H9 (cell line): ENCODE measurements at regions not wholly inside any gene's neighbourhood (a gene's known extent, or its start where the extent isn't known, plus 50 kb on each side); places are given as distances from the start of the nearest gene placed in this dataset.

Experiments
- DNase-seq: peaks from one replicate; pipeline ENCODE4 v3.0.0-alpha.2; 2017
- H2AFZ ChIP-seq: one replicate; pipeline ENCODE4 v1.6.1; 2013; ENCODE audit warnings: mild to moderate bottlenecking, low read length, control low read depth, moderate library complexity
- H2AK5ac ChIP-seq: 2 replicates; pipeline ENCODE4 v1.6.1; 2013; ENCODE audit warnings: low read length, control low read depth, mixed read lengths; ENCODE audit not compliant: insufficient read length
- H2BK120ac ChIP-seq: one replicate; pipeline ENCODE4 v1.6.1; 2013; ENCODE audit warnings: low read depth, mild to moderate bottlenecking, low read length, control low read depth, inconsistent platforms; ENCODE audit not compliant: poor library complexity, severe bottlenecking
- H2BK12ac ChIP-seq: 2 replicates; pipeline ENCODE4 v1.6.1; 2013; ENCODE audit warnings: low read length, control low read depth, mixed read lengths, low read depth; ENCODE audit not compliant: insufficient read length
- H2BK15ac ChIP-seq: 2 replicates; pipeline ENCODE4 v1.6.1; 2013; ENCODE audit warnings: low read depth, low read length, control low read depth
- H2BK20ac ChIP-seq: one replicate; pipeline ENCODE4 v1.6.1; 2013; ENCODE audit warnings: low read depth, mild to moderate bottlenecking, low read length, control low read depth, inconsistent platforms; ENCODE audit not compliant: poor library complexity, severe bottlenecking
- H2BK5ac ChIP-seq: 2 replicates; pipeline ENCODE4 v1.6.1; 2013; ENCODE audit warnings: low read length, control low read depth, mixed read lengths; ENCODE audit not compliant: insufficient read length
- H3K14ac ChIP-seq: 2 replicates; pipeline ENCODE4 v1.6.1; 2013; ENCODE audit warnings: low read length, control low read depth; ENCODE audit not compliant: insufficient read depth
- H3K18ac ChIP-seq: 2 replicates; pipeline ENCODE4 v1.6.1; 2013; ENCODE audit warnings: low read depth, mild to moderate bottlenecking, mixed read lengths, low read length, control low read depth; ENCODE audit not compliant: insufficient read length
- H3K23ac ChIP-seq: 2 replicates; pipeline ENCODE4 v1.6.1; 2013; ENCODE audit warnings: low read length, control low read depth, mixed read lengths, low read depth; ENCODE audit not compliant: insufficient read length
- H3K23me2 ChIP-seq: 2 replicates; pipeline ENCODE4 v1.6.1; 2013; ENCODE audit warnings: low read depth, mild to moderate bottlenecking, mixed read lengths, low read length, control low read depth; ENCODE audit not compliant: insufficient read length, poor library complexity, severe bottlenecking
- H3K27ac ChIP-seq: 2 replicates; pipeline ENCODE4 v1.5.1; 2013; ENCODE audit warnings: low read length, control low read depth, mixed read lengths, low read depth; ENCODE audit not compliant: insufficient read length
- H3K27me3 ChIP-seq: 2 replicates; pipeline ENCODE4 v1.6.1; 2013; ENCODE audit warnings: low read length, control low read depth, inconsistent platforms; ENCODE audit not compliant: insufficient read depth
- H3K4ac ChIP-seq: 2 replicates; pipeline ENCODE4 v1.6.1; 2013; ENCODE audit warnings: low read depth, mild to moderate bottlenecking, control low read depth, inconsistent platforms, low read length, moderate library complexity
- H3K4me1 ChIP-seq: 2 replicates; pipeline ENCODE4 v1.6.1; 2013; ENCODE audit warnings: low read length, control low read depth, inconsistent platforms; ENCODE audit not compliant: insufficient read depth
- H3K4me2 ChIP-seq: 2 replicates; pipeline ENCODE4 v1.6.1; 2013; ENCODE audit warnings: low read length, control low read depth, mixed read lengths; ENCODE audit not compliant: insufficient read length, insufficient read depth
- H3K56ac ChIP-seq: 2 replicates; pipeline ENCODE4 v1.6.1; 2013; ENCODE audit warnings: low read depth, mild to moderate bottlenecking, mixed read lengths, low read length, control low read depth; ENCODE audit not compliant: insufficient read length
- H3K79me1 ChIP-seq: 2 replicates; pipeline ENCODE4 v1.6.1; 2013; ENCODE audit warnings: low read depth, mild to moderate bottlenecking, moderate library complexity, low read length, control low read depth, inconsistent platforms; ENCODE audit not compliant: insufficient read depth, poor library complexity, severe bottlenecking
- H3K79me2 ChIP-seq: 2 replicates; pipeline ENCODE4 v1.6.1; 2013; ENCODE audit warnings: low read length, control low read depth, inconsistent platforms; ENCODE audit not compliant: insufficient read depth
- H3K9ac ChIP-seq: 2 replicates; pipeline ENCODE4 v1.6.1; 2013; ENCODE audit warnings: low read length, control low read depth, mixed read lengths; ENCODE audit not compliant: insufficient read length; ENCODE audit errors: extremely low read depth
- H3K9me3 ChIP-seq: one replicate; pipeline ENCODE4 v1.6.1; 2013; ENCODE audit warnings: low read depth, low read length, inconsistent platforms; ENCODE audit not compliant: control insufficient read depth
- H3T11ph ChIP-seq: one replicate; pipeline ENCODE4 v1.6.1; 2013; ENCODE audit warnings: mild to moderate bottlenecking, low read length, control low read depth, inconsistent platforms
- H4K20me1 ChIP-seq: one replicate; pipeline ENCODE4 v1.6.1; 2013; ENCODE audit not compliant: control insufficient read depth, insufficient read length, insufficient read depth
- H4K5ac ChIP-seq: 2 replicates; pipeline ENCODE4 v1.6.1; 2013; ENCODE audit warnings: low read depth, mild to moderate bottlenecking, mixed read lengths, low read length, control low read depth; ENCODE audit not compliant: insufficient read length
- H4K8ac ChIP-seq: replicated peaks from 2 replicates; pipeline ENCODE4 v1.6.1; 2013; ENCODE audit warnings: low read length, control low read depth, mixed read lengths, low read depth; ENCODE audit not compliant: insufficient read length
- H4K91ac ChIP-seq: 2 replicates; pipeline ENCODE4 v1.6.1; 2013; ENCODE audit warnings: low read depth, mild to moderate bottlenecking, moderate library complexity, mixed read lengths, low read length, control low read depth; ENCODE audit not compliant: insufficient read length
- H3K27ac Mint-ChIP-seq, 3 experiments: 2 replicates in 2 of 3; 3 replicates in 1 of 3; pipeline ENCODE4 v1.8.0; 2020 to 2021; ENCODE audit warnings: mixed read lengths in 3 of 3, mild to moderate bottlenecking in 1 of 3, moderate library complexity in 1 of 3
- H3K27me3 Mint-ChIP-seq: 2 replicates; pipeline ENCODE4 v1.8.0; 2021; ENCODE audit warnings: low read depth, mild to moderate bottlenecking, moderate library complexity, mixed read lengths
- H3K36me3 Mint-ChIP-seq, 3 experiments: 2 replicates in 2 of 3; 3 replicates in 1 of 3; pipeline ENCODE4 v1.8.0; 2020 to 2021; ENCODE audit warnings: low read depth in 3 of 3, mixed read lengths in 3 of 3; ENCODE audit not compliant: insufficient read depth in 1 of 3
- H3K4me1 Mint-ChIP-seq, 2 experiments: 2 replicates each; pipeline ENCODE4 v1.8.0; 2020; ENCODE audit warnings: mixed read lengths in 2 of 2
- H3K4me3 Mint-ChIP-seq, 2 experiments: 2 replicates in 1 of 2; 3 replicates in 1 of 2; pipeline ENCODE4 v1.8.0; 2020 to 2021; ENCODE audit warnings: mild to moderate bottlenecking in 2 of 2, mixed read lengths in 2 of 2, moderate library complexity in 1 of 2
- H3K9me3 Mint-ChIP-seq, 2 experiments: 2 replicates in 1 of 2; 3 replicates in 1 of 2; pipeline ENCODE4 v1.8.0; 2020; ENCODE audit warnings: mild to moderate bottlenecking in 2 of 2, mixed read lengths in 2 of 2, moderate library complexity in 1 of 2
- CTCF ChIP-seq: fragments of 200-600 bp; sonication (generic); conservative IDR thresholded peaks from 3 replicates; pipeline ENCODE4 v1.8.0; 2021; ENCODE audit warnings: antibody characterized with exemption, mild to moderate bottlenecking
- WGBS: extraction: QIAGEN DNeasy Blood & Tissue Kit; methylation state at CpG from one replicate; pipeline ENCODE4 v1.1.7; 2013; ENCODE audit warnings: missing lambda C conversion rate, low lambda C conversion rate, mixed read lengths; ENCODE audit not compliant: insufficient read length; ENCODE audit errors: extremely low coverage; 5-methylcytosine and 5-hydroxymethylcytosine counted together

- Histone ChIP-seq H3K27ac (no peak overlapping the region), H2BK15ac (no peak overlapping the region), H2BK20ac (no peak overlapping the region), H2BK120ac (no peak overlapping the region), H3K9me3 (no peaks in the 10 kb centered on the region), H3K23ac (no peak overlapping the region), H4K8ac (no peak overlapping the region), H3K4me1 (no peaks in the 10 kb centered on the region; the same call in 1 of the 2 replicates), H3K4me2 (no peak overlapping the region), H4K20me1 (no peaks in the 10 kb centered on the region), H3K14ac (no peak overlapping the region; the same call in 1 of the 2 replicates), H4K91ac (no peak overlapping the region), H3K79me1 (no peaks in the 10 kb centered on the region), H2BK12ac (no peak overlapping the region), H3K18ac (no peak overlapping the region), H3K27me3 (no peaks in the 10 kb centered on the region), H2AFZ (no peak overlapping the region), H3K23me2 (no peaks in the 10 kb centered on the region), H3K79me2 (no peaks in the 10 kb centered on the region), H4K5ac (no peak overlapping the region), H2AK5ac (no peak overlapping the region), H3K4ac (no peak overlapping the region), H3K9ac (no peak overlapping the region), H3K56ac (no peak overlapping the region), H2BK5ac (no peak overlapping the region), H3T11ph (no peak overlapping the region)
- Mint-ChIP-seq H3K27ac (no peak overlapping the region), H3K9me3 (peaks cover 1 to 2% of the 10 kb centered on the region in 2 experiments; a peak in 3 of 5 replicates), H3K36me3 (no peaks in the 10 kb centered on the region), H3K4me3 (no peak overlapping the region), H3K4me1 (peaks cover 8 to 12% of the 10 kb centered on the region in 2 experiments), H3K27me3 (peaks cover 6% of the 10 kb centered on the region)
- DNase-seq: no peak
- no CpG with 5 or more reads among the region's 6 CpGs for whole genome bisulfite sequencing
- no peak for TF ChIP-seq CTCF
These were observed 282.7 kb downstream of the NPHP4 start for GRCh38 chr1:5709461-5709975.
